ENCODE measurements at regions not wholly inside any gene's neighbourhood (a gene's known extent, or its start where the extent isn't known, plus 50 kb on each side); places are given as distances from the start of the nearest gene placed in this dataset.

GRCh38 chr9:84435902-84436301 is 95.3 kb upstream of the SLC28A3 start:
- no peak for TF ChIP-seq POLR2A (IDR thresholded peaks at IDR 0.05; ENCODE audit: low read depth)
- TF ChIP-seq EP300 (IDR thresholded peaks at IDR 0.05): no peak

Data from esophagus muscularis mucosa (tissue), 2 donors.